HG02623 (cell line): ENCODE measurements at regions not wholly inside any gene's neighbourhood (a gene's known extent, or its start where the extent isn't known, plus 50 kb on each side); places are given as distances from the start of the nearest gene placed in this dataset.
"Not testable (repeated sequence)": the region's sequence is repeated elsewhere in the genome, so short reads cannot be mapped to it uniquely, and the experiment has no call there.

Source experiments
- ATAC-seq: cut with Tn5 transposase; IDR thresholded peaks from one replicate; pipeline ENCODE4 v1.9.1; 2021; ENCODE audit warnings: moderate library complexity; ENCODE audit not compliant: unreplicated experiment

DNA sequence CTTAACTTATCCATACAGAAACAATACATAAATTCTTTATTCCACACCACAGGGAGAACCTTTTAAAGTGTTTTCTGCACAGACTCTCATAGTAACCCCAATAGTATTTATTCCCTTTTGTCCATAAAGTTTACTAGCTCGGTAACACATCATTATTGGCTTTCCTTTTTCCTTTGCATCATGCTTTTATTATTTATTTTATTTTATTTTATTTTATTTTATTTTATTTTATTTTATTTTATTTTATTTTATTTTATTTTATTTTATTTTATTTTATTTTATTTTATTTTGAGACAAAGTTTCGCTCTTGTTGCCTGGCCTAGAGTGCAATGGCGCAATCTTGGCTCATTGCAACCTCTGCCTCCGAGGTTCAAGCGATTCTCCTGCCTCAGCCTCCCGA lies 655.4 kb downstream of the VGLL3 start:
- not testable (repeated sequence) for ATAC-seq

DNA sequence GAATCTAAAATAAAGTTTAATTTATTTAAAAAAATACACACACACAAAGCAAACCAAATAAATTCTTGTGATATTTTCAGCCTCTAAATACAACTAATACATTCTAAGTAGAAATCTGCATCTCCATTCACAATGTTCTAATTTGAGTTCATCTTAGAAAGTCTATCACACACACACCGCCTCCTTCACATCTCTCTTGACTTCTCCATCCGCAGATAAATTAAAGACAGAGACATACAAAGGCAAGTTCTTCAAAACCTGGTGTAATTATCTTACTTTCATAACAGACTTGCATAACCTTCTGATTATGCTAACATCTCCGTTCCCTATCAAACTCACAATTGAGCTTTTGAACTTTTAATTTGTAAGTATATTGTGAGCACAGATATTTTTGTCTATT lies 657.3 kb downstream of the VGLL3 start:
- no peak for ATAC-seq

DNA sequence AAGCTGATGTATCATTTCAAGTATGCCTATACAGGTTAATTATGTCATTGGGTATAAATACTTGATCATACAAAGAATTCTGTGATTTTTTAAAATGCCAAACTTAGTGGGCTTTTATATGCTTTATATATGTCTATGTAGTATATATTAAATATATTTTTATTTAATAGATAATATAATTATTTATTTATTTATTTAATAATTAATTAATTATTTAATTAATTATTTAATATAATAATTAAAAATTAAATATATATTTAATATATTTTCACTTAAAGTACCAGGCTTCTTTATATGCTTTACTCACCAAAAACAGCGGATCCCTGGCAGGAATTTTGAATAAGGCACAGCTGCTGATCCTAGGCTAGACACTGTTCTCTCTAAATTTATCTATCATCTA lies 687.0 kb downstream of the VGLL3 start:
- no peak for ATAC-seq

DNA sequence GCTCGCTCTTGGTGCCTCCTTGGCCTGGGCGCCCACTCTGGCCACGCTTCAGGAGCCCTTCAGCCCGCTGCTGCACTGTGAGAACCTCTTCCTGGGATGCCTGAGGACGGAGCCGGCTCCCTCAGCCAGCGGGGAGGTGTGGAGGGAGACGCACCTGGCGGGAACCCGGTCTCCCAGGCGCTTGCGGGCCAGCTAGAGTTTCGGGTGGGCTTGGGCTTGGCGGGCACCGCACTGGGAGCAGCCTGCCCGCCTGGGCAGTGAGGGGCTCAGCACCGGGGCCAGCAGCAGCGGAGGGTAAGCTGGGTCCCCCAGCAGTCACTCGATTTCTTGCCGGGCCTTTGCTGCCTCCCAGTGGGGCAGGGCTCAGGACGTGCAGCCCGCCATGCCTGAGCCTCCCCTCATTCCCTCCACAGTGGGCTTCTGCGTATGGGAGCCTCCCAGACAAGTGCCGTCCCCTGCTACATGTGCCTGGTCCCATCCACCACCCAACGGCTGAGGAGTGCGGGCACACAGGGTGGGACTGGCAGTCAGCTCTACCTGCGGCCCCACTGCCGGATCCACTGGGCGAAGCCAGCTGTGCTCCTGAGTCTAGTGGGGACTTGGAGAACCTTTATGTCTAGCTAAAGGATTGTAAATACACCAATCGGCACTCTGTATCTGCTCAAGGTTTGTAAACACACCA lies 708.7 kb downstream of the VGLL3 start:
- ATAC-seq, result no peak

DNA sequence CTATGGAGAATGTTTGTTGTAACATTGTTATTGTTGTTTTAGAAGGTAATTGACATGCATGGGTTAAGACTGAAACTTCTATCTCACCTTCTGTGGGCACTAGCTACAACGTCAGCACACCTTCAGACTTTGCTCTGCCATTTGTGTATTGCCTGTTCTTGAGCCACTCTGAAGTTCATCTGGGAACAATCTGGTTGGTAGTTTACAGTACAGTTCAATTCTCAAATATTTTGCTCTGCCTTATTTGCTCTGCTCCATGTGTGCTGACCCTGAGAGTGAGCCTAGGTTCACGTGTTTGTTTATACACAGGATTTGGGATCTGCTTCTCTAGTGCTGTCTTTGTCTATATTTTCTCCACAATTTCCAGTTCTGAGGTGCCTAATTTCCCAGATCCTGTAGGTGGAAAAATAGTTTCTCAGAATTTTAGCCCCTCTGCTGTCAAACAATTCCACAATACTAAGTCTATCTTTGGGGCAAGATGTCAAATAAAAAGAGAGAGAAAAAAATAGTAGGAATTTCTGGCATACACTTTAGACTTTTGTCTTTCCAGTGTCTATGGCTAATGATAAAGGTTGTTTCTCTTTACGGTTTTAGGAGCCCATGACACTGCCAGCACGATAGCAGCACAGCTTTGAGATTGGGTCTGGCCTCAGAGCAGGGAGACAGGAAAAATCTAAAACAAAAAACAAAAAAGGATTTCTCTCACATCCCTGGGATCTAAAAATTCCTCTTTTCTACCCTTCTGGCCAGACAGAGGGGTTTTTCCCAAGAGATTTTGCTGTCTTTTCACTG lies 721.4 kb downstream of the VGLL3 start:
- ATAC-seq, result no peak

DNA sequence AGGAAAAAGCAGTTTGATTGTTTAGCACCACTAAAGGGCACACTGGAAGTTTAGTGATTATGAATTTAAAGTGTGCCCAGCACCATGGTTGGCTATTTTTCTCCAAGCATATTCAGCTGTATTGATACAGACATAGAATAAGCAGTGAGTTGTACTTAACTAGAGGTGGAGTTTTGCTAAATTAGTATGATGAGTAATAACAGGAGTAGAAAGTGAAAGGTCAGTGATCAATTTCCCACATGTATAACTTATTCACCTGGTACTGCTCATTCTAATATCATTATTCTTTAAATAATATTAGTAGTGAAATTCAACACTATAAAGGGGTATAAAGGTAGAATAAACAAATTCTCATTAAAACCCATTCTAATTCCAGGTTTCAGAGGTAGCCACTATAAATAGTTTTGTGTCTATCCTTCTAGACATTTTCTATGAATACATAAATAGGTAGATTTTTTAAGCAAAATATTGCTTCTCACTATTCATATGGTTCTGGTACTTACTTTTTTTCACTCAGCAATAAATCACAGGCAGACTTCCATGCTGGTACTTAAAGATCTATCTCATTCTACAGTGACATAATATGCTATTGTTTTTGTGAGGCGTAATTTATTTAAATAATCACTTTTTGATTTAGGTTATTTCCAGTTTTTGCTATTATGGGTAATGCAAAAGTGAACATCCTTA lies 732.9 kb downstream of the VGLL3 start:
- no peak for ATAC-seq

DNA sequence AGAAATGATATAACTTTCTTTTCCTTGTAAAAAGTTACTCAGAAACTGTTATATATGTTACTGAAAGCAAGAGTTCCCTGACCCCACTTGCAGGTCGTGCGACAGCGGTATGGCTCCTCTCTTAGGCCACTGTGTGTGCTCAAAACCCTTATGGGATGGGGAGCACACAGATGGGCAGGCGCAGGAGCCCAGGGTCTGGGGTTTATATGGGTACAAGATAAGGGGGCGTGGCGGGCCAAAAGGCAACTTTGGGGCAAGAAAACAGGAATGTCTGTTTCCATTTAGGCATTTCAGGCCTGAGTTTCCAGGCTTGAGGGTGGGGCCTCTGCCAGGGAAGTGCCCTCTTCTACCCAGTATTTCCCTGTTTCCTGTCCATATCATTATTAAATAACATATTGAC lies 736.5 kb downstream of the VGLL3 start:
- no peak for ATAC-seq

DNA sequence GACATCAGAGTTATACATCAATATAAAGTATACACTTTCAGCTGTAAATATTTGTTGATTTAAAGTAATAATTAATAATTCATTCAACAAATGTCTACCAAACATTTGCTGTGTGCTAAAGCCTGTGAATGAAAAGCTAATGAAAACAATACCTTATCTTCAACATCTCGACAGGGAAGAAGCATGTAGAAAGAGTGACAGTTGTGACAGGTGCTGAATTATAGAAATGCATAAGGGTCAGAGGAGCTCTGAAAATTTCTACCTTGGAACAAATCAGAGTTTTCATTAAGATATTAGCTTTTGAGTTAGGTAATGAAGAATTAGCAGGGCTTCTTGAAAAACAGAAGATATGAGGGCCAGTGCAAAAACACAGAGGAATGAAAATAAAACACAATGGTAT lies 739.2 kb downstream of the VGLL3 start:
- ATAC-seq, result no peak

DNA sequence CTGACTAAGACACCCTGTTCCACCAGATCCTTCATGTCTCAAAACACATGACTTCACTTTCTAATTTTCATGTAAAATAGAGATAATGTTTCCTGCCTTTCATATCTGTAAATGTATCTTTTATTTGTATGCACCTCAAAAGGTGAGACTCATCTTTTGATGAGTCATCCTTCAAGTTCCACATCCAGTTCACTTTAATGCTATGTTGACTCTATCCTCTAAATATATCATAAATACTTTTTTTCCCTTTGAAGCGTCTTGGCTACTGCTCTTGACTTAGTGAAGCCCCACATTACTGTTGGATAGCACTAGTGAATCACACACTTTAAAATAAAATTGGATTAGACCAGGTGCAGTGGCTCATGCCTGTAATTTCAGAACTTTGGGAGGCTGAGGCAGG lies 741.1 kb downstream of the VGLL3 start:
- no peak for ATAC-seq

DNA sequence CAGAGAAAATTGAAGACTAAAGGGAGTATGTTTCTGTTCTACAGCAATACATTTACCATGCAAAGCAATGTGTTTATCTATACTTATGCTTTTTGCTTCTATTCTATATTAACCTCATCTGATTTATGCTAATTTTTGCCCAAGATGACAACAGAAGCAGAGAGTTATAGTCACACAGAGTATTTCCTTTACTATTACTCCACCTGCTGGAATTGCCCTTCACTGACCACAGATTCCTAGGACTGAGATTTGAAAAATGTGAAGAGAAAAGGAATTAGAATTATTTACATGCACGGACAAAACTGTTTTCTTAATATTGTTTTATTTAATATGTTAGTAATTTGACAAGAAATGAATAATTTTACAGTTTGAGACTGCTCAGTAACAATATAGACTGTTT lies 745.6 kb downstream of the VGLL3 start:
- ATAC-seq, result no peak

DNA sequence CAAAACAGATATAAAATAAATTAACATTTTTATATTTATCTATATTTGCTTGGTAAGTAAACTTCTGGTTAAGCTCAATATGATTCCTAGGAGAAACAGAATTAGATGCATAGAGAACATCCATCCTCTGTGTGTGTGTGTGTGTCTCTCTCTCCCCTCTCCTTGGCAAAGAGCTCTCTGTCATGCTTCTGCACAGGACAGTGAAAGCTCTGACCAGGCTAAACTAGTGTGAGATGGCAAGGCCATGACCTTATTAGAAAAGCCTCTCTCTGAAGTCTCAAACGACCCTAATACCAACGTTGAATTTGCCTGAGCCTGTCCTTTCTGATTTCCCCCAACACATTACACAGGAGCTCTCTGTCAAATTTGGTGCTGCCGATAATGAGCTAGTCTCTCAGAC lies 746.0 kb downstream of the VGLL3 start:
- ATAC-seq, result no peak

DNA sequence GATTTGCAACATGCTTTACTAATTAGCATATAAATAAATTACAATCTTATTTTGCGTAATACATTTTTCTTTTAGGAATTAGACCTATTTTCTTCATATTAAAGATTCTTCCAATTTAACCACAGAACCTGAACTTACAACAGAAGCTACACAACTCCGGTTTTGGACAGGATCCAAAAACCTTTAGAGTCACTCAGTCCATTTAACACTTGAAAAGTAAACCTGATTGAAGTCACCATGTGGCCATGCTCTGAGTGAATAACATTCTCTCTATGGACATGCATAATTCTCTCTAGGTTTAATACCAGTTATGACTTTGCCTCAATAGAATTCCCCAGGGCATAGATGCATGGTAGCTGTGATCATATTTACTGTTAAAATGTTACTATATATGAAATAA lies 751.0 kb downstream of the VGLL3 start:
- ATAC-seq, result no peak

DNA sequence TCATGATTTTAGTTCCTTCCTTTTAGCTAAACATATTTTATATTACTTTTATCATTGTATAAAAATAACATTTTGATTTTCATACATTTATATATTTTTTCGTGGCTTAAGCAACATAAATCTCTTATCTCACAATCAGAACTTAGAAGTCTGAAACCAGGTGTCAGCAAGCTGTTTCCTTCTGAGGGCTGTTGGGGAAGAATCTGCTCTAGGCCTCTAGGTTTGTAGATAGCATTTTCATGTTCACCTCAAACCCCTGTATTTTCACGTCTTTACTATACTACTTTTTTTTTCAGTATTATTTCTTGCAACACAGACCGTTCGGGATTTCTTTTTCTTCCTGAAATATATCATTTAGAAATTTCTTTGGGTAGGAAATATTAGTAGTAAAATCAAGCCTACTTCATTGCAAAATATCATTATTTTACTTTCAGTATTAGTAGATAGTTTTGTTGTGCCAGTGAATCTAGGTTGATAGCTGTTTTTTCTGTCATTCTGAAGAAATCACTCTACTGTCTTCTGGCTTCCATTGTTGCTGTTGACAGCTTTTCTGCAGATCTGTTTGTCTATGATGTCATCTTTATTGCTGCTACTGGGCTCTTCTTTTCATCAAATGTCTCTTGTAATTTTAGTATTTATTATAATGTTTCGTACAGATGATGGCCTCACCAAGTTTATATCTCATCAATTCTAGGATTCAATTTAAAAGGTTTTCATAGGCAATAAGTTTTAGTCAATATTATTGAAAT lies 756.3 kb downstream of the VGLL3 start:
- no peak for ATAC-seq

DNA sequence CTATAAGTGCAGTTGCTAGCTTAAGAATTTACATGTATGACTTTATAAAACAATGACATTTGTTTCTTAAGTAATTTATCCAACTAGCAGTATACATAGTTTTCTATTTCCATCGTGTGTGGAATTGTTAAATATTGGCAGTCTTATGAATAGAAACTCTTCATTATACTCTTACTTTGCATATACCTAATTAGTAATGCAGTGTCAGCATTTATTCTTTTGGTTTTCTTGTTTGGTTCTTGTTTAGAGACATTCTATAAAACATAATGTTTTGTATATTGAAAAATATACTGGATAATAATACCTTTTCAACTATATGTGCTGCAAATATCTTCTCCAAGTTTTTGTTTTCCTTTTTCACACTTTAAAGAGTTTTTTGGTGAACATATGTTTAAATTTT lies 760.2 kb downstream of the VGLL3 start:
- ATAC-seq, result no peak

DNA sequence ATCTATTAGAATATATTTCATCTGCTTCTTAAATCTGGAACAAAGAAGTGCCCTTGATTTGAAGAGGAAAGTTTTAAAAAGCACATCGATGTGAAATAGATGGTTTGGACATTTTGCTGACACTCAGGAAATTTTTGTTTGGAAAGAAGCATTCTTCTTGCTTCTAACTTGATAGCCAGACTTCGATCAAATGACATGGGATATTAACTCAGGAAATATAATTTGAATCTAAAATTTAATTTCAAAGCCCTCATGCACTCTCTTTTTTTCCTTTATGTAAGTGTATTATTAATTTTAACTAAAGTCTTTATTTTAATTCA lies 761.2 kb downstream of the VGLL3 start:
- no peak for ATAC-seq

DNA sequence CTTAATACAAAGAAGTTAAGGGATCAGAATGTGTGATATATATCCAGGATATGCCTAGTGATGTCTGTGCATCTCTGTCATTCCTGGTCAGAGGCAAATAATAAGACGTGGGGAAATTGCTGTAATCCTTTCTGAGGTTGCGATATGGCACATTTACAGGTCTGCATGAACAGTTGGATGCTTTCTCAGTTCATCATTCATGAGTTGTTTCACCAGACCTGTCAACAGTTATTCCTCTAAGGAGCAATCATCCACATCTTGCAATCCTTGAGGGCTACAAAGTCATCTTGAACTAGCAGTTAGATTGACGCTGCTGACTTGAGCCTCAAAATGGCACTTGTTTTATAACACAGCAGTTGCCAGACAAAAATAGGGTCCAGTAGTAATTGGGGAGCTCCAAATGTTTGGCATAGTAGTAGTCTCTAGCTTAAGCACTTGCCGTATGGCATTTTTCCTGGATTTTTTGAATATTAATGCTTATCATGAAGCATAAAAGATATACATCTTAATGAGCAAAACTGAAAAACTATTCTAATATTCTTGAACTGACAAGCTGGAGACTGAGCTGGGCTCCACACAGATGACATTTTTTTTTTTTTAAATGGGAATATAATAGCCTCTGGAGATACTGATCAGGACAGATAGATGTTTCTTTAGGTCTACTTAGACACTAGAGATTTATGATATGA lies 761.7 kb downstream of the VGLL3 start:
- ATAC-seq, result no peak

DNA sequence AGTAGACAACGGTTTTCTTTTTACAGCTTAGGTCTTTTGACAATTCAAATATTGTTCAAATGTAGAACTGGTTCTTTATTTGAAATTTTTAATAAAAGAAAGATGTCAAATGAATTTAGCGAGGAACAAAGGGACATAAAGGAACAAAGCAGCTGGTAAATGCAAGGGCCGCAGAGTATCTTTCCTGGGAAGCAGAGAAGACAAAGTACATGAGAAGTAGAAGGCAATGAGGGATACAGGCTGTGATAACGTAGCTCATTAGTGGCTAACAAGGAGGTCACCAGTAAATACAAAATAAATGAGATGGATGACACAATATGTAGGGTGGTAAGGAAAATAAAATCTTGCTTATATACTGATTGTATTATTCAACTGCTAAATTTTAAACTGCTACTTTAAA lies 762.8 kb downstream of the VGLL3 start:
- ATAC-seq, result no peak

DNA sequence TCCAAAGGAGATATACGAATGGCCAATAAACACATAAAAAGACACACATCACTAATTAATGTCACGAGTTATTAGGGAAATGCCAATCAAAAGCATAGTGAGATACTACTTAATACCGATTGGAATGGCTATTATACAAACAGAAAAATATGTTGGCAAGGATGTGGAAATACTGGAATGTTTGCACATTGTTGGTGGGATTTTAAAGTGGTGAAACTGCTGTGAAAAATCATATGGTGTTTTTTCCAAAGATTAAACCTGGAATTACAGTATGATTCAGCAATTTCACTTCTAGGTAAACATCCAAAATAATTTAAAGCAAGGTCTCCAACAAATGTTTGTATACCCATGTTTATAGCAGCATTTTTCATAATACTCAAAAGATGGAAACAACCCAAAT lies 765.5 kb downstream of the VGLL3 start:
- no peak for ATAC-seq

DNA sequence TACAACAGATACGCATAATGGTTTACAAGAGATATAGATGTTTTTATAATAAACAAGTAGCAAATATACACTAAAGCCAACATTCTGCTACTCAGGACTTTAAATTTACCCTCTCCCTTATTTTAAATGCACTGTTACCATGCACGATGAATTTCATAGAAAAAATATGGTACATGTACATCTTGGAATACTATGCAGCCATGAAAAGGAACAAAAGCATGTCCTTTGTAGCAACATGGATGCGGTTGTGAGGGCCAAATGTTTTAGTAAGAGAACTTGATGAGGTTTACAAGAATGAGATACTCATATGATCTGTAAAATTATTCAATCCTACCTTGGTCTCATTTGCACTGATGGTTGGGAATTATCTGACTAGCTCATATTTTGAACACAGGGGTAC lies 769.3 kb downstream of the VGLL3 start:
- no peak for ATAC-seq

DNA sequence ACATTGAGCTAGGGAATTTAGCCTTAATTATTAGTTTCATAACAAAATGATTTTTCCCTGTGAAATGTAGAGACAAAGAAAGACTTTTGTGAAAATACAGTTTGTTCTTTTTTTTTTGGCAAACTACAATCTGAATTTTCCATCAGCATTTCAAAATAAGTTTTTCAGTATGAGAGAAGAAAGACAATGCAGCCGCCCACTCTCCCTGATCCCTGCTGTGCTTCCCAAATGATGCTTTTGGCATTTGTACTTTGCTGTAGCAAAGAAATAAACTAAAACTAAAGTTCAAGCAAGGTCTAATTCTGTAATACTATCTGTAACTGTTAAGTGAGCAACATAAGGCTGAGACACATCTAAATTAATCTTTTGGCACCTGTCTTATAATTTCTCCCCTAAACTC lies 782.2 kb downstream of the VGLL3 start:
- ATAC-seq, result no peak

DNA sequence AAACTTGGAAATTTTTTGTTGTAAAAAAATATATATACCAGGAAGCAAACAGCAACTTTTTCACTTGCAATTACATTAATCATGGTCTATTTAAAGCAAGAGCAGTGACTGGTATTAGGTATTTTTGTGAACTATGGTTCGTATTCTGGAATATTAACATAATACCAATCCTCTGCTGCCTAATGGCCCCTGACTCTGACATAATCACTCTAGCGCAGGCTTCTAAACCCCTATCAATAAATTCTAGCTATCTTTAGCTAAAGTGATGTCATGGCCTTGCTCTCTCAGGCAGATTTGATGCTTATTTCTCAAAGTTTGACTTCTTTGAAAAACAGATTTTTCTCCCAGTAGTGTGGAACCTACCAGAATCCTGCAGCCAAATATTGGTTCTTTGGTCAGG lies 808.3 kb downstream of the VGLL3 start:
- ATAC-seq, result no peak
